ENCODE measurements at regions not wholly inside any gene's neighbourhood (a gene's known extent, or its start where the extent isn't known, plus 50 kb on each side); places are given as distances from the start of the nearest gene placed in this dataset.
"Not testable (repeated sequence)": the region's sequence is repeated elsewhere in the genome, so short reads cannot be mapped to it uniquely, and the experiment has no call there.

GRCh38 chr16:61432421-61432820 is 603.8 kb downstream of the CDH8 start:
- DNase-seq: no peak

DNA sequence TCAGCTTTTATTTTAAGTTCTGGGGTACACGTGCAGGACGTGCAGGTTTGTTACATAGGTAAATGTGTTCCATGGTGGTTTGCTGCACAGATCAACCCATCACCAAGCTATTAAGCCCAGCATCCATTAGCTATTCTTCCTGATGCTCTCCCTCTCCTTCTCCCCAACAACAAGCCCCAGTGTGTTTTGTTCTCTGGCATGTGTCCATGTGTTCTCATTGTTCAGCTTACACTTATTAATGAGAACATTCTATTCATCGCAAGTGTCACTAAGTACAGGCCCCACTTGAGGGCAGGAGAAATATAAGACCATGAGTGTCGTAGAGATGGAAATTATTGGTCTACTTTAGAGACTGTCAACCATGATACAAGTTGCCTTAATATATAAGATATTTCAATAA is 615.1 kb downstream of the CDH8 start:
- no peak for DNase-seq

GRCh38 chr16:61419791-61420190 is 616.4 kb downstream of the CDH8 start:
- DNase-seq: no peak

- DNase-seq: not testable (repeated sequence)
Measured at GRCh38 chr16:61418802-61419201, 617.4 kb downstream of the CDH8 start.

DNA sequence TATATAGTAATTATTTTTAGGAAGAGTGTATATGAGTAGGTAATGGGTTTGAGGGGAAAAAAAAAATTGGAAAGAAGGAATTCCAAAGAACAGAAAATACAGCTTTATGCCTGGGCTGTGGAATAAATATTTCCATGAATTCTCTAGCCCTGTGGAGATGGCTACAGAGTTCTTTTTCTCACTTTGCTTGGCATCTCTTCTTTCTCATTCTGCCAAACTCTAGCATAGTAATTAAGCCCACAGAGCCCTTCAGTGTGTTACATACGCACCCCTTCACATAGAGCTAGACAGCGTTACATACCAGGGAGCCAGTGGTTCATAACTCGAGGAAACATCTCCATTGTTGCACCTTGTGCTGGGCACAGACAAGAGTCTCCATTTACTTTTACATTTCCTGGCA is 621.1 kb downstream of the CDH8 start:
- DNase-seq: no peak

DNA sequence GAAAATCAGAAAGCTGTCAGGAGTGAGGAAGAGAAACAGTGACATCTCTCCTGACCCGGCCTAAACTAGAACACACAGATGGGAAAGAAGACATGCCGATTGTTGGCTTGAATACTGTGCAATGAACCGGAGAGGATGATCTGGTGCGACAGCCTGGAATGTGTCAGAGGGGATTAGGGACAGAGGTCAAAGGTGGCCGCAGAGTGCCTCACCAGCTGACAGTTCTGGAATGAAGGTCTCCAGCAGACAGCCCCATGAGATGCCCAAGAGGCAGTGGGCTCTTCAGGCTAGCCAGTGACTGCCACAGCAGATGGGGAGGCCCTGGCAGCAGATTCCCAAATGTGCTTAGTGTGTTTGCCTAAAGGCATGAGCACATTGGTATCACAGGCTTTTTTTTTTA is 623.2 kb downstream of the CDH8 start:
- DNase-seq: no peak

DNA sequence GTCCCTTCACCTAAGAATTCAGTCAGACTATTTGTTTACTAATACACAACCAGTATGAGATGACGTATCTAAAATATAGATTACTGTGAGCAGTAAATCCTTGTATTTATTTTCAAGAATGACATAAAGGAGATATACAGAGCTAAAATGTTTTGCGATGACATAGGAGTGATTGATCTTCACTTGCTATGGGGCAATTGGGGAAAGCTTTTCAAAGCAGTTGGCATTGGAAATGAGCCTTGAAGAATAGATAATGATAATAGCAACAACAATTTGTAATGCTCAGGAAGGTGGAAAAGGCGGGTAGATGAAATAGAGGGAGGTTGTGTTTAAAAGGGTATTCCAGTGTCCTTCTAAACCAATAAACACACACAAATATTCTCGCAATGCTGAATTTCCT is 623.7 kb downstream of the CDH8 start:
- no peak for DNase-seq

GRCh38 chr16:61409604-61410003 is 626.6 kb downstream of the CDH8 start:
- DNase-seq: no peak

GRCh38 chr16:61403386-61403785 is 632.9 kb downstream of the CDH8 start:
- DNase-seq: no peak

DNA sequence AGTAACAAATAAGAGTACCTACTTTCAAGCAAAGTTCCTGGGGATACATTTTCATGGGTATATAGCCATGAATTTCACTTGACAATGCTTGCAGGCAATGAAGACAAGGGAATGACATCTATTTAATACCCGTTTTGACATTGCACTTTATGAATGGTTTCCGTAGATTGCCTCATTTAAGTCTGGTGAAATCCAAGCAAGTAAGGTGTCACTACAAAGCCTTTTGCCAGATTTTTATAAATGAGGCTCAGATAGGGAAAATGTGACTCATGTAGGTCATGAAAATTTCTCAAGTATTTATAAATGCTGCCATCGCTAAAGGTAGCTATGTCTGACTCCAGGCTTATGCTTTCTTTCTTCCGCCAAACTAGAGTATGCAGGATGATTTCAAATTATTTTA is 644.3 kb downstream of the CDH8 start:
- no peak for DNase-seq

GRCh38 chr16:61390965-61391637 is 645.1 kb downstream of the CDH8 start:
- DNase-seq: no peak

DNA sequence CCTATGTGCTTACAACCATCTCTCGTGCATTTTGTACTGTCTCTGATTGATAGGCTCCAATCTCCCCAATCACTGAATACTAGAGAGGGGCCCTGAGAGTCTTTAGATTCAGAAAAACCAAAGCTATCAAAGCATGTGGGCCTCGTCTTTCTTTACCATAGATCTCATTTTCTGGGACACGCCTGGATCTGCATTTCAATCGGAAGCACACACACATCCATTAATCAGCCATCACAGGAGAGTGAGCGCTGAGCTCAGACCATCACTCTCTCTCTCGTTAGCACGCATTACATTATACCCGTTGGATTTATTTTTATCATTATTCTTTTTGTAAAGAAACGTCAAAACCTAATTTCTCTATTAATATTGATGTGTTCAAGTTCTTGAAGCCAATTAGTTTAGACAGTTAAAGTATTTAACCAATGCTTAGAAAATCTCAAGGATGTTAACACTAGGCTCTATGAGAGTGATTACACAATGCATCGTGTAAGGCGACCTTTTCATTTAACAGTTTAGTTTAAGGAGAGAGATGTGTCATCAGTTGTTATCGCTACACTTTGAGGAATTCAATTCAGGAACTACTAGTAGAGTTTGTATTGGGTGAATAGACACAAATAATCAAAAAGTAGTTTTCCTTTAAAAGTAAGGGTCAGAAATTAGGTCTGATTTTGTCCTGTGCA is 650.7 kb downstream of the CDH8 start:
- DNase-seq: no peak

- no peak for DNase-seq
Measured at GRCh38 chr16:61382435-61382834, 653.8 kb downstream of the CDH8 start.

DNA sequence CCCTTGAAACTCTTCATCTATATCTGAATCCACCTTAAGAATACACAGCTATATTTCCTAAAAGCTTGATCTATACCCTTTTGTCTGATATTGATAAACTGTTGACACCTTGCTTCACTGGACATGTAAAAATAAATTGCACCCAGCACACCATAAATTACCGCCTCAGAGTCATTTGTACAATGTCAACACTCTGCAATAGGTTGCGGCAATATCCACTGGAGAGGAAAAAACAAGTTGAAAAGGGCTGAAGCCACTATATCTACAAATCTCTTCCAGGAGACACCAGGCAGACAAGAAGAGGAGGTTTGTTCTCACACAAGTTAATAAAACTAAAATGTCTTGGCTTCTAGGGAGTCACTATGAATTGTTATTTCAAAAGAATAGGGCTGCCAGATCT is 656.9 kb downstream of the CDH8 start:
- DNase-seq: no peak

GRCh38 chr16:61374071-61374470 is 662.2 kb downstream of the CDH8 start:
- no peak for DNase-seq

- no peak for DNase-seq
Measured at GRCh38 chr16:61371881-61372280, 664.4 kb downstream of the CDH8 start.

DNA sequence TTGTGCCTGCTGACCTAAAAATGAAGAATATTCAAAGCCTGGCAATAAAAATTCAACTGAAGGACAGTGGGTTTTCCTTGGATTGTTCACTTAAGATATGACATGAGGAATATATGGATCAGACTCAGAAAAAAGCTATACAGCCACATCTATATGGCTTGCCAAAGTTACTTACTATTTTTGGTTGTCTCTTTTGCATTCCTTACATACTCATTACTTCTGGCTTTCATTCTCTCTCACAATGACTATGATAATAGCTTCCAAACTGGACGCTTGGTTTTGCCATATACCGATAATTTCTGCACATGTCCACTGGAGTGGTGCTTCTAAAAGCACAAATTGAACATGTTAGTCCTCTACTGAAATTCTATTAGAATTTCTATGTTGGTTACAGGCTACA is 664.9 kb downstream of the CDH8 start:
- DNase-seq: no peak

GRCh38 chr16:61370564-61370963 is 665.7 kb downstream of the CDH8 start:
- DNase-seq: no peak

- no peak for DNase-seq
Measured at GRCh38 chr16:61366006-61366405, 670.2 kb downstream of the CDH8 start.

- DNase-seq: no peak
Measured at GRCh38 chr16:61364990-61365389, 671.2 kb downstream of the CDH8 start.

- DNase-seq: no peak
Measured at GRCh38 chr16:61362585-61362984, 673.7 kb downstream of the CDH8 start.

GRCh38 chr16:61344791-61345190 is 691.4 kb downstream of the CDH8 start:
- DNase-seq: no peak

DNA sequence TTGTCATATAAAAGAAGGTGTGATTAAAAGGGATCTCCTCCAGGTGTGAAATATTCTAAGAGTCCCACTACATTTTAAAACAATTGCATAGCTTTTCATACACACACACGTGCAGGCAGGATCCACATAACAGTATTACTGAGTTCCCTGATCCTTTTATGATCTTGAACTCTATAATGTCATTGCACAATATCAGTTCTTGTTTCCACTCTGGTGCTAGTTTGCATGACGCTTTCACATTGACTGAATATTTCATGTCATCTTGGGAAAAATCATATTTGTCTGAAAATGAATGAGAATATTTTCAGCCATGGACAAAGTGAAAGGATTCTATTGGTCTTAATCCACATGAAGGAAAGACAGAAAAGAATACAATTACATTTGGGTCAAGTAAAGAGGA is 703.8 kb downstream of the CDH8 start:
- DNase-seq: no peak

- DNase-seq: no peak
Measured at GRCh38 chr16:61324044-61324443, 712.2 kb downstream of the CDH8 start.
